IMR-90 (cell line): ENCODE measurements at regions not wholly inside any gene's neighbourhood (a gene's known extent, or its start where the extent isn't known, plus 50 kb on each side); places are given as distances from the start of the nearest gene placed in this dataset.

Experiments used
- CEBPB ChIP-seq: IDR thresholded peaks from 2 replicates; pipeline ENCODE4 v1.6.1; 2012; ENCODE audit warnings: low read depth, low read length, improper control_type of control experiment
- CHD1 ChIP-seq: IDR thresholded peaks from 2 replicates; pipeline ENCODE4 v1.6.1; 2012; ENCODE audit warnings: low read depth, low read length, improper control_type of control experiment
- CTCF ChIP-seq: conservative IDR thresholded peaks from 2 replicates; pipeline ENCODE4 v1.5.1; 2012; ENCODE audit warnings: mild to moderate bottlenecking, low read depth, low read length, improper control_type of control experiment
- FOS ChIP-seq: fragments of 150-350 bp; IDR thresholded peaks from 2 replicates; pipeline ENCODE4 v1.6.1; 2016; ENCODE audit warnings: low read depth, low read length
- MAFK ChIP-seq: IDR thresholded peaks from 2 replicates; pipeline ENCODE4 v1.6.1; 2012; ENCODE audit warnings: low read depth, low read length, improper control_type of control experiment
- MAZ ChIP-seq: IDR thresholded peaks from 2 replicates; pipeline ENCODE4 v1.6.1; 2012; ENCODE audit warnings: low read depth, mild to moderate bottlenecking, low read length, improper control_type of control experiment, moderate library complexity, borderline replicate concordance
- MXI1 ChIP-seq: IDR thresholded peaks from 2 replicates; pipeline ENCODE4 v1.6.1; 2012; ENCODE audit warnings: low read depth, mild to moderate bottlenecking, low read length, moderate library complexity, borderline replicate concordance
- NFE2L2 ChIP-seq: fragments of 150-350 bp; IDR thresholded peaks from 2 replicates; pipeline ENCODE4 v1.6.1; 2016; ENCODE audit warnings: low read depth, mild to moderate bottlenecking, low read length
- POLR2A ChIP-seq: IDR thresholded peaks from 2 replicates; pipeline ENCODE4 v1.6.1; 2012; ENCODE audit warnings: mild to moderate bottlenecking, low read depth, low read length
- RAD21 ChIP-seq: IDR thresholded peaks from 2 replicates; pipeline ENCODE4 v1.6.1; 2012; ENCODE audit warnings: low read length, improper control_type of control experiment
- RCOR1 ChIP-seq: IDR thresholded peaks from 2 replicates; pipeline ENCODE4 v1.6.1; 2012; ENCODE audit warnings: mild to moderate bottlenecking, low read length, improper control_type of control experiment; ENCODE audit not compliant: insufficient replicate concordance
- SMC3 ChIP-seq: fragments of 150-350 bp; IDR thresholded peaks from 2 replicates; pipeline ENCODE4 v1.6.1; 2016; ENCODE audit warnings: low read depth, mild to moderate bottlenecking, antibody characterized with exemption, low read length, moderate library complexity
- USF2 ChIP-seq: fragments of 150-350 bp; IDR thresholded peaks from 2 replicates; pipeline ENCODE4 v1.6.1; 2017; ENCODE audit warnings: mild to moderate bottlenecking, antibody characterized with exemption, low read length, low read depth

DNA sequence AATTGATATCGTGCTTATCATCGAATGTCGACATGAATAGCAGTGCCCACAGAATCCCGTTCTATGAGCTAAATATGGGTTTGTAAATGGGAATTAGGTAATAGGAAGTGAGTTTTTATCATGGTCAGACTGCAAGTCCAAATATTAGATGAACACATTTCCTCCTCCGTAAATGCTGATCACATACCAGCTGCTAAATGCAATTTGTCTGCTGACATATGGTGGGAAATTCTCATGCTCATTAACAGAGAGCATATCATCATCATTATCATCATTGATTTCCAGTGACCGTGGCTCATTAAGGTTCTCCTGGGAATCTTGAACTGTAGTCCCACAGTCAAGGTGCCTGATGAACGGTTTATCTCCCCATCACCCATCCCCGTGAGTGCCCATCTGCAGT lies 998.8 kb upstream of the TMEM132C start:
- no peak for TF ChIP-seq CTCF
- TF ChIP-seq POLR2A, result no peak
- TF ChIP-seq MAFK, result no peak
- no peak for TF ChIP-seq RAD21
- no peak for TF ChIP-seq FOS
- TF ChIP-seq MXI1, result no peak
- no peak for TF ChIP-seq SMC3
- TF ChIP-seq RCOR1, result no peak
- no peak for TF ChIP-seq CHD1
- TF ChIP-seq CEBPB, result no peak
- no peak for TF ChIP-seq NFE2L2
- TF ChIP-seq MAZ, result no peak
- TF ChIP-seq USF2, result no peak
